DLD1 (cell line): ENCODE measurements at regions not wholly inside any gene's neighbourhood (a gene's known extent, or its start where the extent isn't known, plus 50 kb on each side); places are given as distances from the start of the nearest gene placed in this dataset.

ENCODE experiments used
- in situ Hi-C: cut with HindIII; loops from 2 replicates; pipeline ENCODE4 v1.10.0; 2017; ENCODE audit warnings: low sequenced_read_pairs

GRCh38 chr2:193556766-193557470, 1362.2 kb upstream of the TMEFF2 start:
- in situ Hi-C loops: no loop called here

GRCh38 chr2:193549661-193550060, 1354.9 kb upstream of the TMEFF2 start:
- in situ Hi-C loops: no loop called here

- in situ Hi-C loops: no loop called here
These were observed 1348.0 kb upstream of the TMEFF2 start for GRCh38 chr2:193542762-193543161.

- in situ Hi-C loops: no loop called here
These were observed 1344.5 kb upstream of the TMEFF2 start for GRCh38 chr2:193539188-193539587.

- in situ Hi-C loops: no loop called here
These were observed 1343.3 kb upstream of the TMEFF2 start for GRCh38 chr2:193538061-193538460.

GRCh38 chr2:193537531-193537930, 1342.8 kb upstream of the TMEFF2 start:
- in situ Hi-C loops: no loop called here

GRCh38 chr2:193528458-193528857, 1333.7 kb upstream of the TMEFF2 start:
- in situ Hi-C loops: no loop called here

- in situ Hi-C loops: no loop called here
These were observed 1332.4 kb upstream of the TMEFF2 start for GRCh38 chr2:193527146-193527545.

- in situ Hi-C loops: no loop called here
These were observed 1328.9 kb upstream of the TMEFF2 start for GRCh38 chr2:193523662-193524061.

- in situ Hi-C loops: no loop called here
These were observed 1326.8 kb upstream of the TMEFF2 start for GRCh38 chr2:193521523-193521922.

- in situ Hi-C loops: no loop called here
These were observed 1326.2 kb upstream of the TMEFF2 start for GRCh38 chr2:193520709-193521458.

- in situ Hi-C loops: no loop called here
These were observed 1323.5 kb upstream of the TMEFF2 start for GRCh38 chr2:193518041-193518817.

GRCh38 chr2:193517615-193518014, 1322.9 kb upstream of the TMEFF2 start:
- in situ Hi-C loops: no loop called here

GRCh38 chr2:193506035-193506434, 1311.3 kb upstream of the TMEFF2 start:
- in situ Hi-C loops: no loop called here

GRCh38 chr2:193505620-193506019, 1310.9 kb upstream of the TMEFF2 start:
- in situ Hi-C loops: no loop called here

- in situ Hi-C loops: no loop called here
These were observed 1307.8 kb upstream of the TMEFF2 start for GRCh38 chr2:193502363-193503035.

GRCh38 chr2:193496786-193497185, 1302.1 kb upstream of the TMEFF2 start:
- in situ Hi-C loops: no loop called here

GRCh38 chr2:193482557-193482956, 1287.8 kb upstream of the TMEFF2 start:
- in situ Hi-C loops: no loop called here

GRCh38 chr2:193480187-193480586, 1285.5 kb upstream of the TMEFF2 start:
- in situ Hi-C loops: no loop called here

GRCh38 chr2:193476171-193476800, 1281.6 kb upstream of the TMEFF2 start:
- in situ Hi-C loops: no loop called here

- in situ Hi-C loops: no loop called here
These were observed 1280.3 kb upstream of the TMEFF2 start for GRCh38 chr2:193475038-193475437.
